HK-2 (cell line): ENCODE measurements at regions not wholly inside any gene's neighbourhood (a gene's known extent, or its start where the extent isn't known, plus 50 kb on each side); places are given as distances from the start of the nearest gene placed in this dataset.
A peak's percentile ranks its signal among the peaks of the same experiment; 100 is the strongest.

Source experiments
- DNase-seq: peaks from one replicate; pipeline ENCODE4 v3.0.0-alpha.2; 2018; ENCODE audit not compliant: unreplicated experiment

DNA sequence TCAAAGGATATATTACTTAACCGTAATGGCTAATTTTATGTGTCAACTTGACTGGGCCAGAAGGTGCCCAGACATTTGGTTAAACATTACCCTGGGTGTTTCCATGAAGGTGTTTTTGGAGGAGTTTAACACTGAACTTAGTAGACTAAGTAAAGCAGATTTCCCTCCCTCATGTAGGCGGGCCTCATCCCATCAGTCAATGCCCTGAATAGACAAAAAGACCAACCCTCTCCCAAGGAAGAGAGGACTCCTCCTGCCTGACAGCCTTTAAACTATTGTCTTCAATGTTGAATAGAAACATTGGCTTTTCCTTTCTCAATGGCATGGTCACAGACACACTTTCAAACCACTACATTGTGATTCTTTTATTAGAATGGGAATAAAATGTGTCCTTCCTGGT lies 121.9 kb downstream of the SETD4 start:
- DNase-seq: no peak

- DNase-seq: peak; percentile 24
Observed at GRCh38 chr21:35933466-35933865, 126.9 kb downstream of the SETD4 start.

GRCh38 chr21:35932232-35932911 lies 128.0 kb downstream of the SETD4 start:
- peak; percentile 47 for DNase-seq

- DNase-seq: no peak
Observed at GRCh38 chr21:35929901-35930300, 130.4 kb downstream of the SETD4 start.

DNA sequence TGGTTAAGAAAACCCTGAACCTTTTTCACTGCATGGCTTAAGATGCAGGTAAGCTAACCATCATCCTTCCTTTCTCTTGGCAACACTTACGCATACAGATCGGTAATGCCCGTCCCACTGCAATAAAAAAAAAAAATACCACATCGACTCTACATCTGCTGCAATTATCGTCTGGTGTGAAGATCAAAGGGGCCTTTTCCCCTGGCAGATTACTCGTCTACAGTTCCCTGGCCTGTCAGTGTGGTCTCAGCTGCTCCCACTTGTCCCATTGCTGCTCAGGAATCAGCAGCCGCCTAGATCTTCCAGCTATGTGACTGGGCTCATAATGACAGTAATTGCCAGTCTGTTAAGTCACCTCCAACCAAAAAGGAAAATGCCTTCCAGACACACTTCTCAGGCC lies 133.1 kb downstream of the SETD4 start:
- no peak for DNase-seq

DNA sequence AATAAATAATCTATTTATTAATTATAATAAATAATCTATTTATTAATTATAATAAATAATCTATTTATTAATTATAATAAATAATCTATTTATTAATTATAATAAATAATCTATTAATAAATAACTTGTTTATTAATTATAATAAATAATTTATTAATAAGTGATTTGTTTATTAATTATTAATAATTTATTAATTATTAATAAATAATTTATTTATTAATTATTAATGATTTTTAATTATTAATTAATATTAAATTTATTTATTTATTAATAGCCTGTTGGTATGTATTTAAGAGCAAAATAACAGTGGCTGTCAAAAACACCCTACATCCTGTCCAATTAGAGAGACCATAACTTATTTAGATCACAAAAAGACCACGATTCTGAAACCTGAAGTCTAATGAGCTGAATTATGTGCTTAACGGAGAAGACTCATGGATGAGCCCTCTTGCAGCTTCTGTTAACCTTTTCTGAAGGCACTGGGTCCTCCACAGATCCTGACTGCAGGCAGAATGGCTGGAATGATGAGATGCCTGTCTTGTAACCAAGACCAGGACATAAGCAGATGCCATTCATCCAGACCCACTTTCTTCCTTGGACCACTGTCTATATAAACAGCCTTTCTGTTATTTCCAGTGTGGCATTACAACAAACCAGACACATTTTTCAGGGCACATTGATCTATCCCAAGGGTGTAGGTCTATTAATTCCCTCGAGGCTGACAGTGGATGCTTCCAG lies 134.2 kb downstream of the SETD4 start:
- DNase-seq: no peak

DNA sequence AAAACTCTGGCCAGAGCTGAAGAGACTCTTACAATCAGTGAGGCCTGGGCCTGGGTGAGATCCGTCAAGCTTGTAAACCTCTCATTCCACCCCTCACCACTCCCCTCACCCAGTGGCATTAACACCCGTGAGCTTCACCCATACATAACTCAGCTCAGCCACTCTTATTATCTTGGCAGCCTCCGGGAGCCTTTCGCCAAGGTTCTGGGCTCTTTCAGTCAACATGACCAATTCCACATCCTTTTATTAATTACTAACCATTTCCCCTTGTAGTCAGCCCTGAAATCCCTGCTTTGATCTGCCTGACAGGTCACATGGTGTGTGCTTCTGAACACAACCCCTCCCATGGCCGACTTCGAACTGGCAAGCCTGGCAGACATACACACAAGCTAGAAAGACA lies 134.8 kb downstream of the SETD4 start:
- DNase-seq: peak; percentile 23

- DNase-seq: peak; percentile 33
Observed at GRCh38 chr21:35924714-35925301, 135.5 kb downstream of the SETD4 start.

GRCh38 chr21:35923971-35924370 lies 136.4 kb downstream of the SETD4 start:
- DNase-seq: no peak

GRCh38 chr21:35922618-35923017 lies 137.7 kb downstream of the SETD4 start:
- DNase-seq: no peak

DNA sequence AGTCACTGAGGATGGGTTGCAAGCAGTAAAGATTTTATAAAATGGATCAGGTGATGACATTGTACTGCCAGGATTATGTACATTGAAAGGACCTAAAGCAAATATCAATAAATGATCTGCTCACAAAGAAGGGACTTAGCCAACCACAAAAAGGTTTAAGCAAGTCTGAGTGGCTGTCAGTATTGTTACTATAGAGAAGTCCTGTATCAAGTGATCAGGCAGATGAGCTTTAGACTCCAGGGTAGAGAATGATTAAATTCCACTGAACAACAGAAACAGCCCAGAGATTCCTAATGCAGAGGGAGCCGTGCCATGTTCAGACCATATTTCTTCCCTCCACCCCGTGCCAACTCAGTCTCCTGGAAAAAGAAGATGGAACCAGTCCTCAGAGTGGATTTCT lies 138.9 kb downstream of the SETD4 start:
- DNase-seq: no peak

DNA sequence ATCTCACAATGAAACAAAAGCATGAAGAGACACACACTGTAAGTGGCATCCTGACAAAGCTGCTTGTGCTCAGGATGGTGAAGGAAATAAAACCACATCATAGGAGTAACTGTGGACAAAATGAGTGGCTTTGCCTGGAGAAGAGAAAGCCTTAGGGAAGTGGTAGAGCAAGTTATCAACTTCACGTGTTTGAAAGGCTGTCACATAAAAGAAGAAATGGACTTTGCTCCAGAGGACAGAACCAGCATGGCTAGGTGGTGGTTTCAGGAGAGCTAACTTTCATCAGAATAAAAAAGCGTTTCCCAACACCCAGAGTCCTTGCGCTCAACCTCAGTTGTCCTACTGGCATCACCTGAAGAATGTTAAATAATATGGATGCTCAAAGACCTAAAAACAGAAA lies 139.9 kb downstream of the SETD4 start:
- DNase-seq: no peak

- DNase-seq: no peak
Observed at GRCh38 chr21:35915030-35915429, 145.3 kb downstream of the SETD4 start.

GRCh38 chr21:35911412-35912191 lies 148.7 kb downstream of the SETD4 start:
- DNase-seq: no peak

DNA sequence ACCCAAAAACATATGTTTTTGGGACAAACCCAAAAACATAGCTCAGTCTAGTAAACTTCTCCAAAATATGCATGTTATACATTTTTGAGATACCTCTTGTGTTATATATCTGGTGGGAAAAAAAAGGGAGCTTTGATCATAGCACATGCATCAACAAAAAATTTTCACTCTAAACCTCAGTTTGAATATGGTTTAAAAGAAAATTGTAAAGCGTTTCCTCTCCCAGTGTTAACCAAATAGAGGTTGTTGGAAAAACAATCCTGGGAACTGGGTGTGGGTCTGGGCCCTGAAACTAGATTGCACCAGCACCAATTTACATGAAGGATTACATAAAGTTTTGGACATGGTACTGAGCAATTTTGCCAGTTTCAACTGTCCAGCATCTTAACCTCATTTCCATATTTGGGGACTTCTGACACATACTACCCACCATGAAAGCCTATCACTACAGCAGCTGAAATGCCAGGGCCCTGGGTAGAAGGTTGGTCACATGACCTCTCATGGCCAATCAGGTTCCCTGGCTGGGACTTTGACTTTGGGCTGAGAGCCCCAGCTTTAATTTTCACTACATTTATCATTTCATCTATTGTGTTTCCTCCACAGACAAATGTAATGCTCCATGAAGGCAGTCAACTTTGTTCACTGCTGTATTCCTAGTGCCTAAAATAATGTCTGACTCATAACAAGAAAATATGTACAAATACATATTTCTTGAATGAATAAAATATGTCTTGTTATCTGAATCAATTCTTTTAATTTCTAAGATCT lies 150.7 kb downstream of the SETD4 start:
- DNase-seq: no peak

GRCh38 chr21:35908311-35909078 lies 151.8 kb downstream of the SETD4 start:
- no peak for DNase-seq

DNA sequence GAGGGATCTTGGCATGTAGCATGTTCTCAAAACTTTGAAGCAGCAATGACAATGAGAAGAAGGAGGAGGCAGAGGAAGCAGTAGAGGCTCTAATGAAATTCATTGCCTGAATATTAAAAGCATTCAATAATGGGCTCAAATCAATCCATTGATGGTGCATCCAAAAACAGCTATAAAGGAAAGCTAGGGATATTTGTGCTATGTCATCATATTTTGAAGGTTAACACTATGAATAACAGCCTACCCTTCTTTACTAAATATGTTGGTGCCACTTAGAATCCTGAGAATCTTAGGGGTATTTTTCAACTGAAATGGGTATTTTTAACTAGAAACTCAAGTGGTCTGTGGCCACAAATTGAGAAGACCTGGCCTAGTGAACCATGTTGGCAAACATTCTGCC lies 153.7 kb downstream of the SETD4 start:
- DNase-seq: no peak

- no peak for DNase-seq
Observed at GRCh38 chr21:35905963-35906345, 154.4 kb downstream of the SETD4 start.

GRCh38 chr21:35905096-35905962 lies 155.0 kb downstream of the SETD4 start:
- no peak for DNase-seq

DNA sequence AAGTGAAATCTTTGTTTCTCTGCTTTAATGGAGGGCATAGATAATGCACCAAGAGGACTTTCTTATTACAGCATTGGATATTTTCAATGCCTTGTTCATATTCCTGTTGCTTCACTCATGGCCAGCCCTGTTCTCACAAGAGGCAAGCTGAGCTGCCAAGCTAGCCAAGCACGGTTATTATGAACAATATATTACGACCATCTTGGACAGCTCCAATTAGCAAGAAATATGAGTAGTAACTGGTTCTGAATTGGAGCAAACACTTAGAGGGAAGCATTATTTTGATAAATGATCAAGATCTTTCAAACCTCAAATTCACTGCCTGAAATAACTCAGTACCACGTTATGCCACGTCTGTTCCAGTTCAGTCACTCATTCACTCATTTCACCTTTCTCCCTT lies 159.8 kb downstream of the SETD4 start:
- DNase-seq: no peak
